HG03095 (cell line): ENCODE measurements at regions not wholly inside any gene's neighbourhood (a gene's known extent, or its start where the extent isn't known, plus 50 kb on each side); places are given as distances from the start of the nearest gene placed in this dataset.
"Not testable (repeated sequence)": the region's sequence is repeated elsewhere in the genome, so short reads cannot be mapped to it uniquely, and the experiment has no call there.

Experiments
- ATAC-seq: cut with Tn5 transposase; IDR thresholded peaks from one replicate; pipeline ENCODE4 v1.9.1; 2021; ENCODE audit warnings: moderate library complexity; ENCODE audit not compliant: unreplicated experiment

DNA sequence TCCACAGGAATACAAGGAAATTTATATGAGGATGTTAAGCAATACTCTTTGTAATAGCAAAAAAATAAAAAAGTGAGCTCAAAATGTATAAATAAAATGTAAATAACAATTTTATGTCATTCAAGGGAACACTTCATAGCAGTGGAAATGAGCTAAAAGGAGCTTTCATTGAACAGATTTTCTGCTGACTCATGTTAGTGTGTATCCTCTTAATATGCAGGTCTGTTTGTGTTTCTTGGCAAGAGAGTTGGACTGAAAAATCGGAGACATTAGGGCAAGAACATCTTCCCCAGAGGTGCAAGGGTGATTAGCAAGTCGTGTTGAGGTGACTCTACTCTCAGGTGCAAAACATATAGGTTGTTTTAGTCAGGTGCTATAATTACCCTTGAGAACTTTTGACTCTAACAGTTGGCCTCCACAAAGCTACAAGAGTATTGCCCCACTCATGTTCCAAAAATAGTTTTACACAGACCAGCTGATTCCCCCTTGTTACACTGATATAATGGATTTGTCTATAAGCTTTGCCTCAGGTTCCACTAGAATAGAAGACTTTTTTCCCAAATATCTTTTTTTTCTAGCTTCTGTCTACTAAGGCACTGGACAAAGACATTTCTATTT is 702.9 kb downstream of the TENT5A start:
- no peak for ATAC-seq

- ATAC-seq: no peak
These were observed 721.1 kb downstream of the TENT5A start for GRCh38 chr6:81031416-81031815.

DNA sequence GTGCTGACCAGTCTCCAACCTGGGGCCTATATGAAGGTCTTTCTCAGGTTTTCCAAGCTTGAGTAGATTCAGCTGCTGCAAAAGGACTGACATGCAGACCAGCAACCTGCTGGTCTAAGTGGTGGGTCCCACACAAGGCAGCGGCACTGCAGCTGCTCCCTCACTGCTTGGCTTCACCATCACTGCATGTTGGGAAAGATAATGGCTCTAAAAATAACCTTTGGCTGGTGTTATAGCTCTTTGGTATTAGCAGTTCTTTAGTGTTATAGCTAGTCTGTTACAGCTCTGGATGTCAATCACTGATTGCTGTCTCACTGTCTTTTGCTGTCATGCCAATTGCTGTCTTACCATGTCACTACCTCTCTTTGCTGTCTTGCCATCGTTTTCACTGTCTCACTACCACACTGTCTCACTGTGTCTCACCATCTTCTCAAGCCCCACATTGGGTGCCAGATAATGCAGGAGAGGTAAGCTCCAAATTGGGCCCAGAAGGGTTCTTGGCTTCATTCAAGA is 726.4 kb downstream of the TENT5A start:
- ATAC-seq: no peak

DNA sequence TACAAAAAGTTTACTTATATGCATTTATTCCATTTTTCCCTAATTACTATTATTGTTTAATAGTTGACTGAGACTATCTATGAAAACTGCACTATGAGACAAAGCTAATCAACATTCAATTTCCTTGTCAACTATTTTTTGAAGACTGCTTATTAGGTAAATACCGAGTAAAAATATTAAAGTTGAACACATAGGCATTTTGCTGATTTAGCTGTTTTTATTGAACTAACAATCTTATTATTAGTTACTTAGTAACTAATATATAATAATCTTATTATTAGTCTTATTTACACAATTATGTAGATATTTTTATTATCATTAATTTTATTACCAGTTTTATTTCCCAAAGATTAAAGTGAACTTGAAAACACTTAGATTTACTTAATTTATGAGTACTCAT is 728.8 kb downstream of the TENT5A start:
- no peak for ATAC-seq

DNA sequence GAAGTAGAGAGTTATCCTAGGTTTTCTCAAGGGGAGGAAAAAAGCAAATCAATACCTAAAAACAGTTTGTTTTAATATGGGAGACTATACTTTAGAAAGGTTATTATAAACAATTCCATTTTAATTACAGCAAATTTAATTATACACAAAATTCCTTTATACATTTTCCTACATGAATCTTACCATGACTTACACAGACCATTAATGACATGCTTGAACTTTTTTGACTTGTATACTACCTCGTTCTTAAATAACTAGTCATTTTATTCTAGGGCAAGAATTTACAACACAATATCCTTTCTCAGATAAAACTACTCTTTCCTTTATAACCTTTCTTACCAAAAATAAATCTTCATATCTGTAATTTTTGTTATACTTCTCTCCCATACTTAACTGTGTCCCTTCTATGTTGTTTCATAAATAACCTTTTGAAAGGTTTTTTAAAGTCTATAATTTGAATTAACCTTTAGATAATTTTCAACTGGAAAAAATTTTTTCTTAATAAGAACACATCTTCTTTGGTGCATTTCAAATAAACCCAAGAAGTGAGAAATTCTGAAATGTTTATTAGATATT is 729.4 kb downstream of the TENT5A start:
- no peak for ATAC-seq

DNA sequence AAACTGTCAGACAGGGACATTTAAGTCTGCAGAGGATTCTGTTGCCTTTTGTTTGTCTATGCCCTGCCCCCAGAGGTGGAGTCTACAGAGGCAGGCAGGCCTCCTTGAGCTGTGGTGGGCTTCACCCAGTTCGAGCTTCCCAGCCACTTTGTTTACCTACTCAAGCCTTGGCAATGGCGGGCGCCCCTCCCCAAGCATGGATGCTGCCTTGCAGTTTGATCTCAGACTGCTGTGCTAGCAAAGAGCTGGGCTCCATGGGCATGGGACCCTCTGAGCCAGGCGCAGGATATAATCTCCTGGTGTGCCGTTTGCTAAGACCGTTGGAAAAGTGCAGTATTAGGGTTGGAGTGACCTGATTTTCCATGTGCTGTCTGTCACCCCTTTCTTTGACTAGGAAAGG is 734.9 kb downstream of the TENT5A start:
- not testable (repeated sequence) for ATAC-seq

DNA sequence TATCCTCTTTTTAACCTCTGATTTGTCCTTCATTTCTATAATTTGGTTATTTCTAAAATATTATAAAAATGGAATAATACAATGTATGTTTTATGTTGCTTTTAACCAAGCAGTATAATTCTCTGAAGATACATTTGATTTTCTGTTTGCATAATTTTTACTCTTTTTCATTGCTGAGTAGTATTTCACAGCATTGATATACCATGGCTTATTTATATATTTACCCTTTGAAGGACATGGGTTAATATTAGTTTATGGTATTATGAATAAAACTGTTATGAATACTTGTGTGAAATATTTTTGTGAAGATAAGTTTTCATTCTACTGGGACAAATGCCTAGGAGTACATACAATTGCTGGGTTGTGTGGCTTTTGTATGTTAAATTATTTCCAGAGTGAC is 748.6 kb downstream of the TENT5A start:
- ATAC-seq: no peak

DNA sequence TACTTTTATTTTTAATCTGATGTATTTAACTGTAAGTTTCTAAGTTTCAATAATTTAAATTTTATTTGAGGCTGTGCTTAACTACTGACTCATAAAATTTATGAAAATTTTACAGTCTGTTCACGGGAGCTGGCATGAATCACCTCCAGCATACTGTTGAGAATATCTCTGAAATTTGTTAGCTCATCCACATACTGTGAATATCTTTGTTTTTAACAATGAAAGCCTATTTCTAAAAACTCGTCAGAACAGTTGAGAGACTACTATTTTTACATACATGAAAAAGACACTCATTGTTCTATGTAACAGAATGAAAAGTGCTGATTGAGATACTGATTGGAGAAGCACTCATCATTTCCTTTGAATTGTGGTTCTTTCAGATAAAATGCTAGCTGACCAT is 749.3 kb downstream of the TENT5A start:
- ATAC-seq: no peak

GRCh38 chr6:81002126-81002525 is 750.4 kb downstream of the TENT5A start:
- no peak for ATAC-seq

DNA sequence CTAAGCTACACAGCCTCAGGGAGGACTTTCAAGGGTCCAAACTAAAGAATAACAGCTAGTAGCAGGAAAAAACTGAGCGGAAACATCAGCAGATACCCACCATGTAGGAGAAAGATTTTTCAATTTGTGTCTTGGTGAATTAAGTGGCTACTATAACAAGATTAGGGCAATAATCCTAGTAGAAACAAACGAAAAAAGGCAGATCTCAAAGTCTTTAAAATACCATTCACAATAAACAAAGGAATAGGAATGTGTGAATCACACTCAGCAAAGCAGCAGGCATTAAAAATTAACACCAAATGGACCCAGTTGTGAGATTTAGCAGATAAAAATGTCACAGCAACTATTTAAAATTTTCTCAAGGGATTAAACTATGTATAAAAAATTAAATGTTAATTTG is 761.2 kb downstream of the TENT5A start:
- no peak for ATAC-seq

DNA sequence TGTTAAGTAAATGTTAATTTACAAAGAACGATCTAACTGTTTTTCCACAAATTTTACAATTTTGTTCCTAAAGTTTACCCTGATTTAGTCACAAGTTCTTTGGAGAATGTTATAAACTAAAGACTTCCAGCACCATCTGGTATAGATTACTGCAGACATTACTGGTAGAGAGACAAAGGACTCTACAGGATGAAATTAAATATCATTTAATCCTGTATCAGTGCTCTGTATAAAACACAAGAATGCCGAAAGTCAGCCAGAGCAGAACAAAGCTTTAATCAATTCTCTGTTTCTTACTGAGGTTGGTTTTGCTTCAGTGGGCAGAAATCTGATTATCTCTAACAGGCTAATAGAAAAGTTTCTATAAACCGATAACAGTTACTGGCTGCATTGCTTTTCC is 763.6 kb downstream of the TENT5A start:
- no peak for ATAC-seq

- no peak for ATAC-seq
These were observed 764.2 kb downstream of the TENT5A start for GRCh38 chr6:80988286-80988685.

- not testable (repeated sequence) for ATAC-seq
These were observed 771.3 kb downstream of the TENT5A start for GRCh38 chr6:80981226-80981625.

DNA sequence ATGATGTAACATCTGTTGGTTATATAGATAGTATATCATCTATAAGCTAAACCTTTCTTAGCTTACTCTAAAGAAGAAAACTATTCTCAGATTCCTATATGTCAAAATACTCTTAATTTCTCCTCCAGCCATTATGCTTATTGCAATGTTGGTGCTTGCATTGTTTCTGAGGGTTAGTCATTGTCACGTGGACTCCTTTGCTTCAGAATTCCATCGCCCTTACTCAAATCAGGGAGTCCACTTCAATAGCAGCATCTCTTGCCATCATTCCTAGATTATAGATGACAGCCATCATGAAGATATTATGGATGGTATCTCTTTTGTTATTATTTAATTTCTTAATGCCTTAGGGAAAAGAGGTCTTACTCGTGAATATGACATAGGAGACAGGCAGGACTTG is 776.1 kb downstream of the TENT5A start:
- ATAC-seq: no peak

- ATAC-seq: no peak
These were observed 777.9 kb downstream of the TENT5A start for GRCh38 chr6:80974579-80974978.

GRCh38 chr6:80969439-80969838 is 783.0 kb downstream of the TENT5A start:
- ATAC-seq: no peak

- ATAC-seq: no peak
These were observed 784.9 kb downstream of the TENT5A start for GRCh38 chr6:80967609-80968008.

DNA sequence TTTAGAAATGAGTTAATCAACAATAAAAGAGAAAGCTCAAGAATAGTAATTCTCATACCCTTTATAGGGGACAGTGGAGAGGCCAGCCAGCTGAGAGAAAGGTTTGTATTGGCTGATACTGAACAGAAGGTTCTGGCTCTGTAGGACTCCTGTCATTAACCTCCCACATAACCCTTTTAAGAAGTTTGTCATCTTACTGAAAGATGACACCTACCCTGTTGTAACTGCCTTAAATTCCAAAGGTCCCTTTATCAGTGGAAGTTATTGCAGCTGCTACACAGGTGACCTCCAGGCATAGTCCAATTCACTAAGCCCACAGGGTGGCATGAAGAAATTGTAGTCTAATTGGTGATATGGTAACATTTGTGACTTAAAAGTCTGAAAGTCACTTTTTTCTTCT is 790.1 kb downstream of the TENT5A start:
- no peak for ATAC-seq

GRCh38 chr6:80961166-80961565 is 791.3 kb downstream of the TENT5A start:
- no peak for ATAC-seq

GRCh38 chr6:80959034-80959433 is 793.4 kb downstream of the TENT5A start:
- ATAC-seq: no peak

- ATAC-seq: no peak
These were observed 795.6 kb downstream of the TENT5A start for GRCh38 chr6:80956898-80957297.

- not testable (repeated sequence) for ATAC-seq
These were observed 800.0 kb downstream of the TENT5A start for GRCh38 chr6:80952479-80952878.

DNA sequence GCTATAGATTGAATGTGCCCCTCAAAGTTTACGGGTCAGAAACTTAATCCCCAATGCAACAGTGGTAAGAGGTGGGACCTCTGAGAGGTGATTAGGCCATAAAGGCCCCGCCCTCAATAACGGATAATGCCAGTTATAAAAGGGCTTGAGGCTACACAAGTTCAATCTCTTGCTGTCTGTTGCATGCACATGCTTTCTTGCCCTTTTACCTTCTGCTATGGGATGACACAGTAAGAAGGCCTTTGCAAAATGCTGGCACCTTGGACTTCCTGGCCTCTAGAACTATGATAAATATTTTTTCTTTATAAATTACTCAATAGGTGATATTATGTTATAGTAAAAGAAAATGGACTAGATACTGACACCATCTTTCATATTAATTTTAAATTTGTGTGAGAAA is 806.1 kb downstream of the TENT5A start:
- ATAC-seq: no peak
